ENCODE measurements at regions not wholly inside any gene's neighbourhood (a gene's known extent, or its start where the extent isn't known, plus 50 kb on each side); places are given as distances from the start of the nearest gene placed in this dataset.
"Not testable (repeated sequence)": the region's sequence is repeated elsewhere in the genome, so short reads cannot be mapped to it uniquely, and the experiment has no call there.

DNA sequence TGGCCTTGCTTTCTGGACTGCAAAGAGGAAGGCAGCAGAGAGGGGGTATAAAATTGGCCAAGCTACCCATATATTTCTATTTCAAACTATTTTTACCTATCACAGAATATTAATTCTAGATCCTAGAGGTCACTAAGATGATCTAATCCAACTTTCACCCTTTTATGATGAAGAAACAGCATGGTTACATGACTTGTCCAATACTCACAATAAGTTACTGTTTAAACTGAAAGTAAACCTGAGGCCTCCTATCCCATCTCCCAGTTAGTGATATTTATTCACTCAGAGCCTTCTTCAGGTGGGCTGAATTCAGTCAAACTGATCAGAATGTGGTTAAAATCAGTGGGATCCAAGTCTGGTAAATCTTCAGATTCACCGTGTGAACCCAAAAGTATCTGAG lies 1345.1 kb downstream of the XPNPEP1 start:
- DNase-seq: no peak

GRCh38 chr10:108574233-108574632 lies 1349.1 kb downstream of the XPNPEP1 start:
- DNase-seq: no peak

- DNase-seq: no peak
Measured at GRCh38 chr10:108568824-108569223, 1354.5 kb downstream of the XPNPEP1 start.

DNA sequence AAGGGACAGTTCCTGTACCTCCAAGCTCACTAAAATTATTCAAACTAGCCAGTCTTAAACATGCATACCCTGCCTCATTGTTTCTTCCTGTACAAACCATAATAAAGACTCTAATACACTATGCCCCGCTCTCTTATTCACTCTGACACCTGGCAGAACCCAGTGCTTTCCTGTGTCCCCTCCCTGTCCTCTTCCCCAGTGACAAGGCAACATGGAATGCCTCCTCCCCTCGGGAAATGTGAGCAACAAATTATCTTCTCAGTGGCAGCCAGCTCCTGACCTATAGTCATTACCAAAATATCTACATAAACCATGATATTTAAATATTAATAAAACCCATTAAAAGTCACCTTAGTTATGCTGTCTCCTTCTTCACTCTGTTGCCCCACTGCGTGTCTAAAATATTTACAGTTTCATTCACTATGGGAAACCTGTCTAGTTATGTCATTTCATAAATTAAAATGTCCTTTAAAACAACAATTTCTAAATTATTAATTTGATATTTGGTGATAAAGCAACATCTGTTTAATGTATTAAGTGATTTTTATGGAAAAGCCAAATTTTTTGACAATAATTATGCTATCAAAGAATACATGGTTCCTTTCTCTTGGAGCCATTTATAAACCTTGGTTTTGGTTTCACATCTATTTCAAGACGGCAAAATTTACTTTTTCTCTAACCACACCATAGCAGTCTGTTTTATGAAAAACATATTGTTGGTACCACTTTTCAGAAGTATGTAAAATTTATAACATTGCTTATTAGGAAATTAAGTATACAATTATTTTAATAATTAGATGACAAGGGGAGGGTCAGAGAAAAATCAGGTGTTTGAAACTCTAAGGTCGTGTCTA lies 1355.2 kb downstream of the XPNPEP1 start:
- no peak for DNase-seq

GRCh38 chr10:108566316-108567107 lies 1356.8 kb downstream of the XPNPEP1 start:
- DNase-seq: no peak

- no peak for DNase-seq
Measured at GRCh38 chr10:108562105-108562504, 1361.2 kb downstream of the XPNPEP1 start.

- DNase-seq: no peak
Measured at GRCh38 chr10:108561649-108562048, 1361.7 kb downstream of the XPNPEP1 start.

- no peak for DNase-seq
Measured at GRCh38 chr10:108560488-108560887, 1362.8 kb downstream of the XPNPEP1 start.

DNA sequence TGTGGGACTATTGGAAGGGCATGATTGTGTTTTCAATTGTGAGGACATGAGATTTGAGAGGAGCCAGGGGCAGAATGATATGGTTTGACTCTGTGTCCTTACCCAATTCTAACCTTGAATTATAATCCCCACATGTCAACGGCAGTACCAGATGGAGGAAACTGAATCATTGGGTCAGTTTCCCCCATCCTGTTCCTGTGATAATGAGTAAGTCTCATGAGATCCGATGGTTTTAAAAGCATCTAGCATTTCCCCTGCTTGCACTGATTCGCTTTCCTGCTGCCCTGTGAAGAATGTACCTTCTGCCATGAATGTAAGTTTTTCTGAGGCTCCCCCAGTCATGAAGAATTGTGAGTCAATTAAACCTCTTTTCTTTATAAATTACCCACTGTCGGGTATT lies 1367.1 kb downstream of the XPNPEP1 start:
- DNase-seq: no peak

- DNase-seq: no peak
Measured at GRCh38 chr10:108545921-108546320, 1377.4 kb downstream of the XPNPEP1 start.

GRCh38 chr10:108544500-108545120 lies 1378.7 kb downstream of the XPNPEP1 start:
- DNase-seq: peak; percentile 84

GRCh38 chr10:108533551-108533950 lies 1369.0 kb upstream of the SORCS1 start:
- DNase-seq: not testable (repeated sequence)

GRCh38 chr10:108523016-108523800 lies 1358.7 kb upstream of the SORCS1 start:
- DNase-seq: no peak

DNA sequence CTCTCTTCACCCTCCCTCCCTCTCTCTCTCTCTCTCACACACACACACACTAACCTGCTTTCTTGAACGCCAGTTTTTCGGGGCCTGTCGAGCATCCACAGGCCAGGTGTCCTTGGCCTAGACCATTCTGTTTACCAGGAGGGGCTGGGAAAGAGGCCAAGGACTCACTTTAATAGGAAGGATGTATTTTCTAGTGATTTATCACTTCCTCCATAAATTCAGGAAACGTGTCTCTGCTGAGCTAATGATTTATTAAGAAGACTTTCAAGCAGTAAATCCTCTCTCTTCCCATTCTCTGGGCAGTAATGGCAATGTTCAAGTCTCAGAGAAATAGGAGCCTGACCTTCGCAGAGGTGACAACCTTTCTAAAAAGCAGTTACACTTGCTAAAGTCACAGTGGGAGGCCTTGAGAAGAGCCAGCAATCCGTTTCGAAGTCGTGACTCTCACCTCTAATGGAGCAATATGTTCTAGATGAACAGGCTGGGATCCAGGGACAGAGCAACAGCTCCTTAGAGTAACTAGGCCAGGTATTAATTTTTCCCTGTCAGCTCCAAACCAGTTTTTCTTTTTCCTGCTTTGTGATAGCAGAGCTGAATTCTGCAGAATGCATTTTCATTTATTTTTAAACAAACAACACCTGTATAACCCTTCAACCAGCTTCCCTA lies 1357.5 kb upstream of the SORCS1 start:
- DNase-seq: no peak

GRCh38 chr10:108515821-108516220 lies 1351.3 kb upstream of the SORCS1 start:
- peak; percentile 17 for DNase-seq

GRCh38 chr10:108500396-108500795 lies 1335.9 kb upstream of the SORCS1 start:
- DNase-seq: peak; percentile 47

DNA sequence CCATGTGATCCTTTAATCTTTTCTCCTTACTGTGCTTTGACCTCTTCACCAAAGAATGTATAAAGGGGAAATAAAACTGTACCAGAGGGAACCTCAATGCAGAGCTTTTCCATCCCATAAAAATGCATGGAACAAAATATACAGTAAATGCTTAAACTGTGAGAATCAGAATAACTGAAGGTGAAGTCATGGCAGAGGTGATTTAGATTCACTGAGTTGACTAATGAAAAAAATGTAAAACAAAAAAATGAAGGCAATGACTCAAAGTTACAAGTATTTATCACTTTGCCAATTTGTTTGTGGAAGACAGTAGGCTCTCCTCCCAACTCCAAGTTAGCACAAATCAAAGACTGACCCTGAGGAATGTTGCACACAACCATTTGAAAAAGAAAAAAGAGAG lies 1331.6 kb upstream of the SORCS1 start:
- DNase-seq: no peak

DNA sequence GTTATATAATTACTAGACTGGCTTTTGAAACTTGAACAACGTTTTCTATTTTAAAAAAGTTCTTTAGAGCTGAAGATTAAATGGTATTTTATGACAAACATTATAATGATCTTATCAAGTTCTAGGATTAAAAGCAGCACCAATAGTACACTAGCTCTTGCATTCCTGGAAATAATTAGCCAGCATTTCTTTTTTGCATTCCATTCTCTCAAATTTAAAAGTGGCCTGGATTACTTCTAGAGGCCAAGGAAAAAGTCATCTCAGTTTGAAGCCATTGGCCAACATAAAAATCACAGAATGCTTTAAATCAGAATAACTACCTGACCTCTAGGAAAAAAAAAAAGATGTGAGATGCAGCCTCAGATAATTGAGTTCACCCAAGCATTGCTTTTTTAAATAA lies 1326.4 kb upstream of the SORCS1 start:
- DNase-seq: no peak

- no peak for DNase-seq
Measured at GRCh38 chr10:108471420-108471819, 1306.9 kb upstream of the SORCS1 start.

DNA sequence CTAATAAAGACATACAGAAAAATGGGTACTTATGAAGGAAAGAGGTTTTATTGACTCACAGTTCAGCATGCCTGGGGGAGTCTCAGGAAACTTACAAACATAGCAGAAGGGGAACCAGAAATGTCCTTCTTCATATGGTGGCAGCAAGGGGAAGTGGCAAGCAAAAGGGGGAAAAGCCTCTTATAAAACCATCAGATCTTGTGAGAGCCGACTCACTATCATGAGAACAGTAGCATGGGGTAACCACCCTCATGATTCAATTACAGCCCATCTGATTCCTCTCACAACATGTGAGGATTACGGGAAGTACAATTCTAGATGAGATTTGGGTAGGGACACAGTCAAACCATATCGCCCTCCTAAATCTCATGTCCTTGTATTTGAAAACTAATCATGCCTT lies 1305.4 kb upstream of the SORCS1 start:
- peak; percentile 55 for DNase-seq

DNA sequence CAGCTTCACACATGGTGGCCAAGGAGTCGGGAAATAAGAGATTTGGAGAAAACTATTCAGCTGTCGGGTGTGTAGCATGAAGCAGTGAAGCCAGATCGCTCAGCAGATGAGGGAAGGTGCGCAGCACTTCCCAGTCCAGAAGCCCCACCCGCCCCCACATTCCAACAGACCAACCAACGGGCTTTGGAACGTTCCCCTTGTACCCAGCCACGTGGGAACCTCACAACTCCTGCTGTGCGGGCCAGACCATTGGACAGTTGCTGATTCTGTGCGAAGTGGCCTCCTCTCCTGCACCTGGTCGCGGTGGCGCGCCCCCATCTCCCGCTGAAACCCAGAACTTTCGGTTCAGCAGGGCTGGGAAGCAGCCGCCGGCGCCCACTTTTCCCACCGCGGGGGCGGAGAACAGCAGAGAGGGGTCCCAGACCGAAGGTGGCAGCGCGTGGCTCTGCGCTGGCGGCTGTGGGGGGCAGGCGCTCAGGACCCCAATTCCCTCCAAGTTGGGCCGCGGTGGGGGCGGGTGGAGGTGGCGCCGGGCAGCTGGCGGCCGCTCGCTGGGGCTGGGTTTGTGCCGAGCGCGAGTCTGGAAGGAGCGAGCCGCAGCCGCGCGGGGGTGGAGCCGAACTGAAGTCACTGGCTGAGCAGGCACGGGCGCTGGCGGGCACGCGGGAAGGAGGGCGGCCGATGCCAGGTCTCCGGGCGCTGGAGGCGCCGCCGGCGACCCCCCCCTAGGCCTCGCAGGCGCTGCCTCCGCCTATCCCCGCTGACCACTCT lies 1301.5 kb upstream of the SORCS1 start:
- DNase-seq: peak; percentile 76

Data from hematopoietic multipotent progenitor cell treated with erythropoietin and hydrocortisone succinate and interleukin-3 and kit ligand, for 6 days (in vitro differentiated cells).